ENCODE measurements at regions not wholly inside any gene's neighbourhood (a gene's known extent, or its start where the extent isn't known, plus 50 kb on each side); places are given as distances from the start of the nearest gene placed in this dataset.
"Not testable (repeated sequence)": the region's sequence is repeated elsewhere in the genome, so short reads cannot be mapped to it uniquely, and the experiment has no call there.

GRCh38 chr5:40150896-40151295 lies 528.8 kb upstream of the PTGER4 start:
- DNase-seq (ENCODE audit: low read depth in 2 of 2), result no peak

GRCh38 chr5:40141896-40142295 lies 537.8 kb upstream of the PTGER4 start:
- no peak for DNase-seq (ENCODE audit: low read depth in 2 of 2)

- no peak for DNase-seq (ENCODE audit: low read depth in 2 of 2)
Measured at GRCh38 chr5:40141418-40141817, 538.3 kb upstream of the PTGER4 start.

- DNase-seq (ENCODE audit: low read depth in 2 of 2), result no peak
Measured at GRCh38 chr5:40137223-40137622, 542.5 kb upstream of the PTGER4 start.

- DNase-seq (ENCODE audit: low read depth in 2 of 2), result no peak
Measured at GRCh38 chr5:40134883-40135520, 544.7 kb upstream of the PTGER4 start.

- no peak for DNase-seq (ENCODE audit: low read depth in 2 of 2)
Measured at GRCh38 chr5:40124367-40124766, 555.3 kb upstream of the PTGER4 start.

GRCh38 chr5:40121236-40121635 lies 558.5 kb upstream of the PTGER4 start:
- no peak for DNase-seq (ENCODE audit: low read depth in 2 of 2)

GRCh38 chr5:40112875-40113274 lies 566.8 kb upstream of the PTGER4 start:
- DNase-seq (ENCODE audit: low read depth in 2 of 2), result no peak

GRCh38 chr5:40111036-40111435 lies 568.7 kb upstream of the PTGER4 start:
- DNase-seq (ENCODE audit: low read depth in 2 of 2), result not testable (repeated sequence)

GRCh38 chr5:40108764-40109390 lies 570.8 kb upstream of the PTGER4 start:
- not testable (repeated sequence) for DNase-seq (ENCODE audit: low read depth in 2 of 2)

- not testable (repeated sequence) for DNase-seq (ENCODE audit: low read depth in 2 of 2)
Measured at GRCh38 chr5:40107786-40108185, 571.9 kb upstream of the PTGER4 start.

GRCh38 chr5:40106847-40107246 lies 572.9 kb upstream of the PTGER4 start:
- no peak for DNase-seq (ENCODE audit: low read depth in 2 of 2)

- DNase-seq (ENCODE audit: low read depth in 2 of 2), result no peak
Measured at GRCh38 chr5:40098313-40098712, 581.4 kb upstream of the PTGER4 start.

GRCh38 chr5:40093550-40093949 lies 586.2 kb upstream of the PTGER4 start:
- no peak for DNase-seq (ENCODE audit: low read depth in 2 of 2)

GRCh38 chr5:40089269-40089668 lies 590.4 kb upstream of the PTGER4 start:
- no peak for DNase-seq (ENCODE audit: low read depth in 2 of 2)

- no peak for DNase-seq (ENCODE audit: low read depth in 2 of 2)
Measured at GRCh38 chr5:40084614-40085013, 595.1 kb upstream of the PTGER4 start.

GRCh38 chr5:40082313-40082712 lies 597.4 kb upstream of the PTGER4 start:
- no peak for DNase-seq (ENCODE audit: low read depth in 2 of 2)

GRCh38 chr5:40080191-40080590 lies 599.5 kb upstream of the PTGER4 start:
- DNase-seq (ENCODE audit: low read depth in 2 of 2), result no peak

GRCh38 chr5:40078898-40079575 lies 600.7 kb upstream of the PTGER4 start:
- no peak for DNase-seq (ENCODE audit: low read depth in 2 of 2)

- no peak for DNase-seq (ENCODE audit: low read depth in 2 of 2)
Measured at GRCh38 chr5:40074826-40075225, 604.9 kb upstream of the PTGER4 start.

- DNase-seq (ENCODE audit: low read depth in 2 of 2), result no peak
Measured at GRCh38 chr5:40073927-40074326, 605.8 kb upstream of the PTGER4 start.

GRCh38 chr5:40071870-40072269 lies 607.8 kb upstream of the PTGER4 start:
- no peak for DNase-seq (ENCODE audit: low read depth in 2 of 2)

- no peak for DNase-seq (ENCODE audit: low read depth in 2 of 2)
Measured at GRCh38 chr5:40066616-40067015, 613.1 kb upstream of the PTGER4 start.
